ENCODE measurements at regions not wholly inside any gene's neighbourhood (a gene's known extent, or its start where the extent isn't known, plus 50 kb on each side); places are given as distances from the start of the nearest gene placed in this dataset.

DNA sequence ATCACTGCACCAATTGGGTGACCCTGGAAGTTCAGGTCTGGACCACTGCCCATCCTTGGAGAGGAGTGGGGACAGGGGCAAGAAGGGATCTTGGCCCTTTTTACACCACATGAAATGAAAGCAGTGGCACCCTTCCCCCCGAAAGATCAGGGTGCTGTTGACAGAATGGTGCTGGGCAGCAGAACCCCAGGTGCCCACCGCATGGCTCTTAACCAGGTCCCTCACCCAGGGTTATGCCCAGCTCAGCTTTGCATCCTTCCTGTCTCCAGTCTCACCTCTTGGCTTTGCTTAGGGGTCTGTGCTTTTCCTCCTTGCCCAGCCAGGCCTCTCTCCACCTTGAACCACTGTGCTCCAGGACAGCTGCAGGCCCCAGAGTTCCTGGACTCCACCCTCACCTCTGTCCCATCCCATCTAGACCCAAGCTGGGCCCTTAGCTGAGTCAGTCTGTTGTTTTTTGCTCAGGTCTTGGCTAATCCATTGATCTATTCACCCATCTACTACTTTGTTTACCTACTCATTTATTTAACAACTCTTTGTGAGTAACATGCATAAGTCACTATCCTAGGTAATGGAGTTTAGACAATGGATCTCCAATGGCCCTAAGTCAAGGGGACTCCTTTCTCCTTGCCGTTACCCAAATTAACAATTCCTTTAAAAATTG, 77.1 kb upstream of the PRR23E start:
- H3K27me3 ChIP-seq (ENCODE audit: control insufficient read depth, insufficient read depth, low read length) = no peaks in the 10 kb centered on the region
- no peak for FAIRE-seq
- TF ChIP-seq, protein P1, sequence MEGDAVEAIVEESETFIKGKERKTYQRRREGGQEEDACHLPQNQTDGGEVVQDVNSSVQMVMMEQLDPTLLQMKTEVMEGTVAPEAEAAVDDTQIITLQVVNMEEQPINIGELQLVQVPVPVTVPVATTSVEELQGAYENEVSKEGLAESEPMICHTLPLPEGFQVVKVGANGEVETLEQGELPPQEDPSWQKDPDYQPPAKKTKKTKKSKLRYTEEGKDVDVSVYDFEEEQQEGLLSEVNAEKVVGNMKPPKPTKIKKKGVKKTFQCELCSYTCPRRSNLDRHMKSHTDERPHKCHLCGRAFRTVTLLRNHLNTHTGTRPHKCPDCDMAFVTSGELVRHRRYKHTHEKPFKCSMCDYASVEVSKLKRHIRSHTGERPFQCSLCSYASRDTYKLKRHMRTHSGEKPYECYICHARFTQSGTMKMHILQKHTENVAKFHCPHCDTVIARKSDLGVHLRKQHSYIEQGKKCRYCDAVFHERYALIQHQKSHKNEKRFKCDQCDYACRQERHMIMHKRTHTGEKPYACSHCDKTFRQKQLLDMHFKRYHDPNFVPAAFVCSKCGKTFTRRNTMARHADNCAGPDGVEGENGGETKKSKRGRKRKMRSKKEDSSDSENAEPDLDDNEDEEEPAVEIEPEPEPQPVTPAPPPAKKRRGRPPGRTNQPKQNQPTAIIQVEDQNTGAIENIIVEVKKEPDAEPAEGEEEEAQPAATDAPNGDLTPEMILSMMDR (IDR thresholded peaks at IDR 0.05; ENCODE audit: borderline replicate concordance, extremely low read depth, insufficient read depth) = no peak
- no peak overlapping the region for H3K27ac ChIP-seq (ENCODE audit: low read depth in 2 of 2, low read length in 2 of 2)
- H3K9ac ChIP-seq (ENCODE audit: low read length in 3 of 3) = no peak overlapping the region
- H3K4me1 ChIP-seq (ENCODE audit: control insufficient read depth in 2 of 3, insufficient read depth in 2 of 3, low read depth in 1 of 3, low read length in 3 of 3) = no peaks in the 10 kb centered on the region
- peaks cover 0 to 17% (median 9%) of the 10 kb centered on the region in 3 donors for H3K9me3 ChIP-seq (ENCODE audit: control insufficient read depth in 2 of 3, insufficient read depth in 1 of 3, low read length in 3 of 3)
- H3K36me3 ChIP-seq (ENCODE audit: control insufficient read depth in 2 of 3, insufficient read depth in 3 of 3, low read length in 3 of 3) = no peaks in the 10 kb centered on the region
- no peak overlapping the region for H3K4me3 ChIP-seq (ENCODE audit: low read length in 3 of 3)
- DNase-seq = no peak
- intact Hi-C loops (cut with DNase I) = no loop called here

DNA sequence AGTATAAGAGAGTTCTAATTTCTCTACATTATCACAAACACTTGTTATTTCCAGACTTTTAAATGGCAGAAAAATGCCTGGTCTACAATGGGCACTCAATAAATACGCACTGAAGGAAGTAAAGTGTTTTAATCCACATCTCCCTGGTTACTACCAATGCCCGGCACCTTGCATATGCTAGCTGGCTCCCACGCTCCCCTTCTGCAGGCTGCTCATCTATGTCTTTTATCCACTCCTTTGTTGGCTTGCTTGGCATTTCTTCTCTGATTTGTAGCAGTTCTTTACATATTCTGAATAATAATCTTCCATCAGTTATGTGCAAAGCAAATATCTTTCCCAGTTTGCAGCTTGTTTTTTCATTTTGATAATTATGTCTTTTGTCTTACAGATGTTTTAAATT, 74.6 kb upstream of the PRR23E start:
- Histone ChIP-seq H3K9ac (ENCODE audit: low read length in 3 of 3) (no peak overlapping the region), H3K4me1 (ENCODE audit: control insufficient read depth in 2 of 3, insufficient read depth in 2 of 3, low read depth in 1 of 3, low read length in 3 of 3) (no peaks in the 10 kb centered on the region), H3K9me3 (ENCODE audit: control insufficient read depth in 2 of 3, insufficient read depth in 1 of 3, low read length in 3 of 3) (no peaks in the 10 kb centered on the region), H3K27me3 (ENCODE audit: control insufficient read depth, insufficient read depth, low read length) (no peaks in the 10 kb centered on the region), H3K36me3 (ENCODE audit: control insufficient read depth in 2 of 3, insufficient read depth in 3 of 3, low read length in 3 of 3) (no peaks in the 10 kb centered on the region), H3K4me3 (ENCODE audit: low read length in 3 of 3) (no peak overlapping the region), H3K27ac (ENCODE audit: low read depth in 2 of 2, low read length in 2 of 2) (no peak overlapping the region)
- no peak for DNase-seq
- intact Hi-C loops (cut with DNase I) = no loop called here
- TF ChIP-seq, protein P1 (IDR thresholded peaks at IDR 0.05; ENCODE audit: borderline replicate concordance, extremely low read depth, insufficient read depth) = no peak
- FAIRE-seq = no peak

DNA sequence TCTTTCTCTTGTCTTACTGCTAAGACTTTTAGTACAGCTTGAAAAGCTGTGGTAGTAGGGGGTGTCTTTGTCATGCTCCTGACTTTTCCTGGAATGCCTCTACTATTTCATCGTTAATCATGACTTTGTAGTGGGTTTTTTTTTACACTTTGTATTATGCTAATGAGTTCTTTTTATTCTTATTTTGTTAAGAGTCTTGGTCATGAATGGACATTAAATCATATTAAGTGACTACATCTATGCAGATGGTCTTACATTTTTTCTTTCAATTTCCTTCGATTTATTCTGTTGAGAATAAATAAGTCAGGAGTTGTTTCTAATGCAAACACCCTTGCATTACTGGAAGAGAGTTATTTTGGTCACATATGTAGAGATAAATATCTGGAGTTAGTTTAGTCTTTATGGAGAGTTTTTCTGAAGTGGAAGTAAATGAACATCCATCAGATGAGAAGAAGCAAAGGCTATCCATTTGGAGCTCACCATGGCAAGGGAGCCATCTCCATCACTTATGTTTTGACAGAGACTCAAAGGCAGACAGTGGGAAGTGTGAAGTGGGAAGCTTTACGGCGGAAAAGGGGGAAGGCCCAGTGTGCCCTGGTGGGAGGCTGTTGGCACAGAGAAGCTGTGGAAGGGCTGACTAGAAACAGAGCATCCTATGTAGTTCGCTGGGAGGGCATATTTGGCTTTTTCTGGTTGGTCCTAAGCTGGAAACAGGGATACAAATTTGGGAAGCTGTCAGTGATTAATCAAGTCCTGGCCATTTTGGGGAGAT, 73.1 kb upstream of the PRR23E start:
- FAIRE-seq = no peak
- intact Hi-C loops (cut with DNase I) = no loop called here
- H3K4me3 ChIP-seq (ENCODE audit: low read length in 3 of 3) = no peak overlapping the region
- H3K36me3 ChIP-seq (ENCODE audit: control insufficient read depth in 2 of 3, insufficient read depth in 3 of 3, low read length in 3 of 3) = no peaks in the 10 kb centered on the region
- H3K9ac ChIP-seq (ENCODE audit: low read length in 3 of 3) = no peak overlapping the region
- no peaks in the 10 kb centered on the region for H3K9me3 ChIP-seq (ENCODE audit: control insufficient read depth in 2 of 3, insufficient read depth in 1 of 3, low read length in 3 of 3)
- H3K27ac ChIP-seq (ENCODE audit: low read depth in 2 of 2, low read length in 2 of 2) = no peak overlapping the region
- peak in 1 of 5 donors; percentile 0 for DNase-seq
- TF ChIP-seq, protein P1 (IDR thresholded peaks at IDR 0.05; ENCODE audit: borderline replicate concordance, extremely low read depth, insufficient read depth) = no peak
- H3K4me1 ChIP-seq (ENCODE audit: control insufficient read depth in 2 of 3, insufficient read depth in 2 of 3, low read depth in 1 of 3, low read length in 3 of 3) = no peaks in the 10 kb centered on the region
- H3K27me3 ChIP-seq (ENCODE audit: control insufficient read depth, insufficient read depth, low read length) = no peaks in the 10 kb centered on the region

Measured in kidney (tissue), 13 donors.